SU-DHL-6 (cell line): ENCODE measurements at regions not wholly inside any gene's neighbourhood (a gene's known extent, or its start where the extent isn't known, plus 50 kb on each side); places are given as distances from the start of the nearest gene placed in this dataset.

Experiments used
- EZH2phosphoT487 ChIP-seq: fragments of 200-600 bp; sonication (generic), shearing (Covaris generic); conservative IDR thresholded peaks from 2 replicates; pipeline ENCODE4 v1.6.1; 2018; ENCODE audit warnings: mild to moderate bottlenecking, antibody characterized with exemption, low read length, moderate library complexity, mixed read lengths
- TF ChIP-seq, protein P1 (sequence below): fragments of 200-600 bp; sonication (generic); IDR thresholded peaks from one replicate; pipeline ENCODE4 v1.5.1; 2017; ENCODE audit warnings: antibody characterized with exemption, mild to moderate bottlenecking, low read length, moderate library complexity; ENCODE audit not compliant: insufficient read depth, poor library complexity, severe bottlenecking

DNA sequence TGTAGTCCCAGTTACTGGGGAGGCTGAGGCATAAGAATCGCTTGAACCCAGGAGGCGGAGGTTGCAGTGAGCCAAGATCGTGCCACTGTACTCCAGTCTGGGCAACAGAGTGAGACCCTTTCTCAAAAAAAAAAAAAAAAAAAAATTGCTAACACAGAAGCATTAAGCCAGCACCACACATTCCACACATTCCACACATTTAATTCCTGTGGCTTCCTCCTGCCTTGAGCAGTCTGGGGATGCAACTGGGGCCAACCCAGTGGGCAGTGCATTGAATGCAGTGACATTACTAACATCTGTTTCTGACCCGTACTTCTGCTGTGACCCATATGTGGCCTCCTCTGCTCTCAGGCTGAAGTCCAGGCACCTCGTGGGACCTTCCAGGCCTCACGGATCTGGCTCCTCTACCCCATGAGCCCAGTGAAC lies 107.0 kb downstream of the BCL2L11 start:
- TF ChIP-seq, protein P1, sequence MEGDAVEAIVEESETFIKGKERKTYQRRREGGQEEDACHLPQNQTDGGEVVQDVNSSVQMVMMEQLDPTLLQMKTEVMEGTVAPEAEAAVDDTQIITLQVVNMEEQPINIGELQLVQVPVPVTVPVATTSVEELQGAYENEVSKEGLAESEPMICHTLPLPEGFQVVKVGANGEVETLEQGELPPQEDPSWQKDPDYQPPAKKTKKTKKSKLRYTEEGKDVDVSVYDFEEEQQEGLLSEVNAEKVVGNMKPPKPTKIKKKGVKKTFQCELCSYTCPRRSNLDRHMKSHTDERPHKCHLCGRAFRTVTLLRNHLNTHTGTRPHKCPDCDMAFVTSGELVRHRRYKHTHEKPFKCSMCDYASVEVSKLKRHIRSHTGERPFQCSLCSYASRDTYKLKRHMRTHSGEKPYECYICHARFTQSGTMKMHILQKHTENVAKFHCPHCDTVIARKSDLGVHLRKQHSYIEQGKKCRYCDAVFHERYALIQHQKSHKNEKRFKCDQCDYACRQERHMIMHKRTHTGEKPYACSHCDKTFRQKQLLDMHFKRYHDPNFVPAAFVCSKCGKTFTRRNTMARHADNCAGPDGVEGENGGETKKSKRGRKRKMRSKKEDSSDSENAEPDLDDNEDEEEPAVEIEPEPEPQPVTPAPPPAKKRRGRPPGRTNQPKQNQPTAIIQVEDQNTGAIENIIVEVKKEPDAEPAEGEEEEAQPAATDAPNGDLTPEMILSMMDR = no peak
- no peak for TF ChIP-seq EZH2phosphoT487
